OCI-LY7 (cell line): ENCODE measurements at regions not wholly inside any gene's neighbourhood (a gene's known extent, or its start where the extent isn't known, plus 50 kb on each side); places are given as distances from the start of the nearest gene placed in this dataset.

ENCODE experiments used
- CTCF ChIP-seq: fragments of 200-600 bp; sonication (generic); conservative IDR thresholded peaks from 2 replicates; pipeline ENCODE4 v1.5.1; 2014; ENCODE audit warnings: mild to moderate bottlenecking, antibody characterized with exemption, low read length, moderate library complexity, mixed read lengths
- EZH2phosphoT487 ChIP-seq: fragments of 200-600 bp; sonication (generic); IDR thresholded peaks from 2 replicates; pipeline ENCODE4 v1.6.1; 2018; ENCODE audit warnings: low read depth, borderline replicate concordance, mild to moderate bottlenecking, mixed run types, antibody characterized with exemption, low read length, moderate library complexity, mixed read lengths

DNA sequence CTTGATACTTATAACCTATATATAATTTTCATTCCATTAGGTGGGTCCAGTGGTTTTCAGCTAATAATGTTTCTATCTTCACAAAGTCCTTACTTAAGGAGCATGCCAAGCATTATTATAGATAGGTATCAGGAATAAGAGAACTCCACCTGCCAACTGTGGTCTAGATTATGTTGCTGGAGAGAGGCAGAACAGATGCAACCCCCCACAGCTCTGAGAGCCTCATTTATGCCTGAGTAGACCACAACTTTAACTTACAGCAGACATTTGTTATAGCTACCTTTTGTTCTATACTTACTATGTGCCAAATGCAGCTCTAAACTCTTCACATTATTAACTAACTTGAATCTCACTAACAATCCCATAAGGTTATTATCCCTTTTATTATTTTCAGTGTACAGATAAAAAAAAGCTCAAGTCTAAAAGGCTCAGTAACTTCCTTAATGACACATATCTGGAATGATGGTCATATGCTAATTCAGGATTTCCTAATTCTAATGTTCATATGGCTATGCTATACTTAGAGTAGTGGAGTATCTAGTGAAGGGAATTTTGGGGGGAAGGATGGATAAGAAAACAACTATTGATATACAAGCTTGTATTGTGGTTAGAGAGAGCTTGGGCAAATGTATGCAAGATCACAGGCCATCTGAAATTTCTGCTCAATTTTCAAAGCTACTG, 119.1 kb upstream of the RND3 start:
- TF ChIP-seq CTCF (no peak), EZH2phosphoT487 (no peak)
